ENCODE measurements at regions not wholly inside any gene's neighbourhood (a gene's known extent, or its start where the extent isn't known, plus 50 kb on each side); places are given as distances from the start of the nearest gene placed in this dataset.
A peak's percentile ranks its signal among the peaks of the same experiment; 100 is the strongest.

DNA sequence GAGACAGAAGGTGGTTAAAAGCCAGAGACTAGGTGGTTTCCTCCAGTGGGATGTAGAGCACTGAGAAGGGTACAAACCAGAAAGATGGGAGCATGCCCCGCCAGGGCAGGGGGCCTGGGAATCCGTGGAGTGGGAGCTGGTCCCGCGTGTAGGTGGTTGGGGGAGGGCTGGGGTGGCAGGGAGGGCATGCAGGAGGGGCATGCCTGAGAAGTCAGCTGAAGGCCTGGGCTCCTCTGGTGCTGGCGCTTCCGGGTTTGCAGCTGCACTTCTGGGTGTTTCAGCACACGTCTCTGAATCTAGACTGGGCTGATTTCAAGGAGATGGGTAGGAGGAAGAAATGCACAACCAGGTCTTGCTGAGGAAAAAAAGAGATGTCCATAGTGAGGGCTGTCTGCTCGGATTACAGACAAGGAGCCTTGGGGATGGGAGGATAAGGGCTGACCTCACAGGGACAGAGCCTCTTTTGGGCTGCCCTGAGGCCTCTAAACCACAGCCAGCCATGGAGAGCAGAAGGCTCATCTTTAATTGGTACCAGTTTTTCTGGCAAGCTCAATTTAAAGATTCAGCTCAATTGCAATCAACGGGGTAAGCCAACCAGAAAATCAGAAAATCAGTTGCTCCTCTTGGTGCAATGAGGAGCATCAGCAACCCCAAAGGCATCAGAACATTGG lies 151.9 kb downstream of the FAM43A start:
- DNase-seq = no peak

DNA sequence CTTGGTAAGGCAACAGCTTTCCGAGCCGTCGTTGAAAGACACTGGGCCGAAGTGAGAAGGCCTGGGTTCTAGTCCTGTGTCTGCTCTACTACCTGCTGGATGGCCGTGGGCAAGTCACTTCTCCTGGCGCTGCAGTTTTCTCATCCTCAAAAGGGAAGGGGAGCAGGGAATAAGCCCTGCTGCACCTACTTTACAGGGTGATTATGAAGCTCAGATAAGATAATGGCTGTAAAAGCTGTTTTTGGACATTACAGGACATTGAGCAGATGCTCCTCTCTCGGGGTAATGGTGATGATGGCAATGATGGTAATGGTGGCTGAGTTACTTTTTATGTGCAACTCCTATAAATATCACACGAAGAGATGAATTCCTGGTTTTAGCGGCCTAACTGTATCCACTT lies 152.6 kb downstream of the FAM43A start:
- DNase-seq = no peak

DNA sequence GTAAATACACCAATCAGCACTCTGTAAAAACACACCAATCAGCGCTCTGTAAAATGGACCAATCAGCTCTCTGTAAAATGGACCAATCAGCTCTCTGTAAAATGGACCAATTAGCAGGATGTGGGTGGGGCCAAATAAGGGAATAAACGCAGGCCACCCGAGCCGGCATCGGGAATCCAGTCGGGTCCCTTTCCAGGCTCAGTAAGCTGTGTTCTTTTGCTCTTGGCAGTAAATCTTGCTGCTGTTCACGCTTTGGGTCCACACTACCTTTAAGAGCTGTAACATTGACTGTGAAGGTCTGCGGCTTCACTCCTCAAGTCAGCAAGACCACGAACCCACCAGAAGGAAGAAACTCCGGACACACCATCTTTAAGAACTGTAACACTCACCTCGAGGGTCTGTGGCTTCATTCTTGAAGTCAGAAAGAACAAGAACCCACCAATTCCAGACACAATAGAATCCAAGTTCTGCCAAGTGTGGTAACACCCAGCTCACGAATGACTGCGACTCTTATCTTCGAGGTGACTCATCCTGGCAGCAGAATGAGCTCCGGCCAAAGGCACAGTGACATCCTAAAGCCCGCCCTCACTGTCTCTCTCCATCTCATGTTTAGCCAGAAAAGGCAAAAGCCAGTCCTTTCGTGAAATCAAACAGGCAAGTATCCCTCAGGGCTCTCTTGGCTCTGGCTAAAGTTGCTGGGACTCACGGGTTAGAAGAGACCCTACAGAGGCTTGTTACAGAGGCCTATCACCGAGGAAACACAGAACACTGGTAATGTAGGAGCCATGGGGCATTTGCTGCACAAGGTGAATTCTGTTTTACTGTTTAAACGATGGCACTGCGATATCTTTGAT lies 155.2 kb downstream of the FAM43A start:
- DNase-seq = no peak

DNA sequence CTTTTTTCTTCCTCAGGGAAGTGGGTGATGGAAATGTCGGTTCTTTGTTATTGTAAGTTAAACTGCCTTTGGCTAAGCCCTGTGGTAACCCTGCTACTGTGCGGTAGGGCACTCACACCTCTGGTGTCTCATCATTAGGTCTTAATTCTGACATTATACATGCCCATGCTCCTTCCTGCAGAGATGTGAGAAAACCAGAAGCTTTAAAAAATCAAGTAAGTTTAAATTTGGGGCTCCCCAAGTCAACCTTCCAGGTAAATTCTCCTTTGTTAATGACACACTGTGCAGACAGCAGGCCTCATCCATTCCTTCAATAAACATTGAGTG lies 155.8 kb downstream of the FAM43A start:
- no peak for DNase-seq

DNA sequence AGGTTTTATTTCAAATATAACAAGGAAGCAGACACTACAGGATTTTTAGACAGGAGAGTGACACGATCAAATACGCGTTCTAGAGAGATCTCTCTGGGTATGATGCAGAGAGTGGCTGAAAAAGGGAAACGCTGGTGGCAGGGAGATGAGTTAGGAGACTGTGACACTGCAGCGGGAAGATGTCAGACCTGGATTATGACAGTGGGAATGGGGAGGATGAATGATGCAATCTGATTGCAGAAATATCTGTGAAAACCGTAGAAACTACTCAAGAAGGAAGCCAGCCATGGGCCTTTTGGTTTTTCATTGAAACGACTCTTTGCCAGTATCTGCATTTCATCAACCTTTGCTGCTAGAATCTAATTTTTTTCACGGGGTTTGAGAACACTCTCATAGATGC lies 157.9 kb downstream of the FAM43A start:
- DNase-seq = no peak

DNA sequence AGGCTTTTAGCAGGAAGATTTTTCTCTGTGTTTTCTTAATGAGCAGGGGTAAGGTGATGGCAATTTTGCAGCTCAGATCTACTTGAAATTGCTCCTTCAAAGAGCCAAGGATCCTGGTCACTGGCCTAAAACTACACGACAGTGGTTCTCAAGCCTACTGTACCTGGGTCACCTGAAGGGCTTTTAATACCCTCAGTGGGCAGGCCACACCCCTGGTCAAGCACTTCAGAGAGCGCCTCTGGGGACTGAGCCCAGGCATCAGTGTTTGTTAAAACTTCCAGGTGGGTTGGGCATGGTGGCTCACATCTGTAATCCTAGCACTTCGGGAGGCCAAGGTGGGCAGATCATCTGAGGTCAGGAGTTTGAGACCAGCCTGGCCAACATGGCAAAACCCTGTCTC lies 158.4 kb downstream of the FAM43A start:
- no peak for DNase-seq

DNA sequence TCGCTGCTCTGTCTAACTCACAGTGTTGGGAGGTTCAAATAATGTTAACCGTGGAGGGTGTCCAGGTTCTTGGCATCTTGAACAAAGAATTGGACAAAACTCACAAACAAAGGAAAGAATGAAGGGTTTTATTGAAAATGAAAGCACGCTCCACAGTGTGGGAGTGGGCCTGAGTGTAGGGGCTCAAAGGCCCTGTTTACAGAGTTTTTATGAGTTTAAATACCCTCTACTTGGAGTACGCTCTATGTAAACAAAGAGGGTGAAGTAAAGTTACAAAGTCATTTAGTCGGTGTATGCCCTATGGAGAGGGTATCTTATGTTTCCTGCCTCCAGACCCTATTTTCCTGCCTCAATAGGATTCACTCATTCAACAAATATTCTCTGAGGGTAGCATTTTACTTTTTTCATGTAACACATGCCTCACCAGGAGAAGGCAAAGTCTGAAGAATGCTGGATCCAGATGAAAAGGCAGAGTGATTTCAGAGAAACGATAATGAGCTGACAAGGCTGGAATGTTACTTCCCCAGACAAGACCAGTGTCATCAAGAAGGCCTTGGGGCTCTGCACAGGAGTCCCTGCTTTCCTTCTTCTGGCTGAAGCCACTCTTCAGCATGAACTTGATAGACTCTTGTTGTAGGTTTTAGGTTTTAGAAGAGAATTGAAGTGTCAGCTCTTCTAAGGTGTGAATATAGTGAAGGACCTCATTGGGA lies 163.6 kb downstream of the FAM43A start:
- DNase-seq = no peak

DNA sequence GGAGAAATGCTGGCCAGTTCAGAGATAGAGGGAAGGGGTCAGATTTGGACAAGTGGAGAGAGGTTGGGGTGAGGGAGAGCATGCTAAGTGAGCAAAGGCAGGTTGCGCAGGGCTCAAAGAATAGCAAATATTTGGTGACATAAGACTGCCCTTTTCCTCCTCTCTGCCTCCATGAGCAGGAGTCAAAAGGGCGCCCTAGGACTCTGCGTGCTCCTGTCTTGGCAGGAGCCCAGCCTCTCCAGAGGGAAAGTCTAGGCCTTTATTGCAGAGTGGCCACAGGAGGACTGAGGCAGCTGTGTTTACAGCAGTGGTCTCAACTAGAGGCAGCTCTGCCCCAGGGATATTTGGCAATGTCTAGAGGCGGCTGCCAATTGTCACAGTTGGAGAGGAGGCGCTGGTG lies 165.6 kb downstream of the FAM43A start:
- no peak for DNase-seq

DNA sequence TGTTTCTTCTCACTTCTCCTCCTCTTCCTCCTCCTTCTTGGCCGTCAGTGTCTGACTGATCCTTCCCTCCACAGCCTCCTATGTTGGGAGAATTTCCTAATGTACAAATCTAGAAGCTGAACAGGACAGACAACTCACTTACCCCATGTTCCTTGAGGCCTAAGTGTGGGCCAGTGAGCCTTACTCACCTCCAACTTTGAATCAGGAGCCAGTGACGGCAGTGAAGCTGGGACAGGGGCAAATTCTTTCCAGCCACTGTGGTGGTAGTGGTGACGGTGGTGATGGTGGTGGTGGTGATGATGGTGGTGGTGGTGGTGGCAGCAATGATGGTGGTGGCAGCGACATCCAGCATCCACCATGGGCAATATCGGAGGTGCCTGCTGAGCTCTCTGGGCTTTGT lies 166.3 kb downstream of the FAM43A start:
- DNase-seq = no peak

DNA sequence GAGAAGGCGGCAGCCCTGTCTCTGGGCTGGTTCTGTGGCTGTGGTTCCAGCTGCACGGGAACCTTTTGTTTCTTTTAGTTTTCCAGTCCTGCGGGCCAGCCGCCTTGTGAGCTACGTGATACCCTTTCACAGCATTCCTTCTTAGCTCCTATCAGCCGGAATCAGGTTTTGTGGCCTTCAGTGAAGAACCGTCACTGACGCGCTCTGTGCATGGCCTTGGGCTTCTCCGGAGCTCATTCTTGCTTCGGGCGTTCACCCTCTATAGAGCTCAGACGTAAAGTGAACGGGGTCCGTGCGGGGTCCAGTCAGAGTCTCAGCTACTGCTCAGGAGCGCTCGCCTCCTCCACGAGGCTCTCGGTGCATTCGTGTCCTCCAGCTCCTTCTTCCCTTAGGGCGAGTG lies 166.7 kb downstream of the FAM43A start:
- no peak for DNase-seq

DNA sequence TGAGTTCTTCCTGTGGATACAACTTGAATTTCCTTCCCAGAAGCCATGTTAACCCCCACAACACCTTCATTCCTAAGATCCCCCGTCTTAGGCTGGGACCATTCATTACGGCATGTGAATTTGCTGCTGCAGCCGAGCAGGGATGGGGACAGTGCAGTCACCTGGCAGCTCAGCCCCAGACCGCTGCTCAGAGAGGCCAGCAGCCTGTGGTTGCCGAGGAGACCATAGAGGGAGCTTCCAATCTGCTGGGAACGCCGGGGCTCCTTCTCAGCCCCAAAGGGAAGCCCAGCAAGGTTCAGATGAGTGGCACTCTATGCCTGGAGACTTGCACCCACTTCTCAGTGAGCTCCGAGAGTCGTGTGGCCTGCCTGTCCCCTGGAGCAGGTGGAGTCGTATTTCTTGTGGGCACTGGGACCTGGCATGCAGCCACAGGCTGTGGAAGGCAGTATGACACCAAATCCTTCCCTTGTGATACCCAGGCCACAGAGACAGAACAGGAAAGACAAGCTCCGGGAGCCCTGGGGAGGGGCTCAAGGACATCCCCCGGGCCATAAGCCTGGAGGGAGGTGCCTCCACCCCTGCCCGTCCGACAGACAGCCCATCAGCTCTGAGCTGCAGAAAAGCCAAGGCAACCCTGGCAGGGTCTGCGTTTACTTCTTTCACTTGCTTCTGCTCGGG lies 167.3 kb downstream of the FAM43A start:
- DNase-seq = no peak

DNA sequence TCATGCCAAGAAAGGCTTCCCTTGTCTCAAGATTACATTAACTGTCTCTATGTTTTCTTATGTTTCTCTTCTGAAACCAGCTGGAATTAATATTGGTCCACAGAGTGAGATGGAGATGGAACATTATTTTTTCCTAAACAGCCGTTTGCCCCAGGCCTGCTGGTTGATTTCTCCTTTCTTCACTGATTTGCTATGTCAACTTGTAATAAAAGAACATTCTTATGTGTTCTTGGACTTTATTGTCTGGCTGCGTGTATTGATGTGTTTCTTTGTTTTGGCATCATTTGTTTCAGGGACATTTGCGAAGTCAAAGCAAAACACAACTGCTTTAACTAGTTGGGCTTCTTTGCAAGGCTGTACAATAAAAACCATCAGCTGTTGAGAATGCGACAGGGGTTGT lies 168.5 kb downstream of the FAM43A start:
- no peak for DNase-seq

DNA sequence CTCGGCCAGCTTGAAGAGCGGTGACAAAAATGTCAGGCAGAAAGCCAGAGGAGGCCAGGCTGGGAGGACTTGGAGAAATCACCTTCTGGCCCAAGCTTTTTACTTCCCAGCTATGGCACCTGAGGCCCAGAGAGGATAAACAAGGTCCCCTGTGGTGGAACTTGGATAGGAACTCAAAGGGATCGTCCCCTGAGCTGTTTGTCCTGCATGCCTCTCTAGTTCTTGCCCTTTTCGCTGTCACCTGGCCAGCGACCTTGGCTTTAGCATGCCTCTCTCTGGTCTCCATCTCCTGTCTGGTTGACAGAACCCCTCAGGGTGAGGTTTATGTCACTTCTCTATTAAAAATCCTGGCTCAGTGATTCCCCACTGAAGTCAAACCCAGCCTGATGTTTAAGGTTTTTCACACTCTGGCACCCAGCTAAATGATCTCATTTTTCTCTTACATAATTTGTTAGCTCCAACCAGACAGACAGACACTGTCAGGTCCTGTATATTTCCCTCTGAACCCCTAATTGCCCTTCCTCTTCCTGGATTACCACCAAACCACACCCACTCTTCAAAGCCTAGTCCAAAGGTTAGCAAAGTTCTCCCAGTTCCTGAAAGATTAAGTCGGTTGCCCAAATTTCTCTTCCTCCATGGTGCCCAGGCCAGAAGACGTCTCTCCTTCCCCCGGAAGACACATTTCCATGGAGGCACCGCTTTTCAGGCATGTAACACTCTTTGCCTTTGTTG lies 169.1 kb downstream of the FAM43A start:
- DNase-seq = no peak

DNA sequence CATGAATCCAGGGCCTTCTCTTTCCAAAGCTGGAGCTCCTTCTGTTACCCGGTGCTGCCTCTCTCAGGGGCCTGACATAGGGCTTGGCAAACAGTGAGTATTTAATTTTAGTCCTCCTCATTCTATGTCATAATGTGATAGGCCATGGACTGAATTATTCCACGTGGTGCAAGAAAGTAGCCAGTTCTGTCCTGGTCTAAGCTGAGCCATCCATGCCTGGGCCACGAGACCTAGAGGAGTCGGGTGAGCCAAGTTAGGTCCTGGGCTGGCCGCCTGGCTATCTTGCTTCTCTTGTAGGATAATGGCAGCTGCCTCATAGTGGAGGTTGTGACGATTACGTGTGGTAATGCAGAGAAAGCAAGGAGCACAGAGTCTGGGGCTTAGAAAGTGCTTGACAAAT lies 170.6 kb downstream of the FAM43A start:
- no peak for DNase-seq

DNA sequence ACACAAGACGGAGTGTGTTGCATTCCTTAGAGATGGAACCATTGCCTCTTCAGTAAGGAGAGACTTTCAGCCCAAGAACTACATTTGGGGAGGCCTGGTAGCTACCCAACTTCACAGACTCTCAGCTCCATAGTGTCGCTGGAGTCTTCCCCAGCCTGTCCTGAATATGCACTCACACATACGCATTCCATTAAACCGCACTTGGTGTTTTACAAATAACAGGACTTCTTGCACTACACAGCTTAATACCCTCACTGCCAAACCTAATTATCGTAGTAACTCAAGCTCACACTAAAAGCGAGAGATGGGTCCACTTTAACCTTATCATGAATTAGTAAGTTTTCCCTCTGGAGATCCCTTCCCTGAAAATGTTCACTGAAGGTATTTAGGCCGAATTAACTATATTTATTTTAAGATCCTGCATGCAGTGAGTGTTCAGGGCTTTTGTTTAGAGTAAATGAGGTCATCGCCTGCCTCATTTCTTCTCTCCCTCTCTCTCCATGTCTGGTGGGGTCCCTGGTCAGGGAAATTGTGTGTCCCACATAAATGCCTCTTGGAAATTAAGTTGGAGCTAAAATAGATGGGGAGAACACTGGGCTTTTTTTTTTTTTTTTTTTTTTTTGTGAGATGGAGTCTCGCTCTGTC lies 171.9 kb downstream of the FAM43A start:
- DNase-seq = no peak

DNA sequence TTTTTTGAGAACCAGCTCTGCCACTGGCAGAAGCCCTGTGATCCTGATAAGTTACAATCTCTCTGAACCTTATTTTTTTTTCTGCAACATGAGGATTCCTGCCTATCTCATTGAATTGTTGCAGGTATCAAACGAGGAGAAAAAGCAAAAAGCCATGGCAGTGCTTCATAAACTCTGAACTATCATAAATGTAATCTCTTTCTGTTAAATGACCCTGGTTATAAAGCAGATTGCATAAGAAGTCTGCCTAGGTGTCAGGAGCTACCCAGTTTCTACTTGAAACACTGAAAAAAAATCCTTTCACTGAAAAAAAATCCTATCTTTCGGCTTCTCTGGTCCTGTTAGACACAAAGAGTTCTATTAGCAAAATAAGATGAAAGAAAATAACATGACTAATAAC lies 172.7 kb downstream of the FAM43A start:
- no peak for DNase-seq

DNA sequence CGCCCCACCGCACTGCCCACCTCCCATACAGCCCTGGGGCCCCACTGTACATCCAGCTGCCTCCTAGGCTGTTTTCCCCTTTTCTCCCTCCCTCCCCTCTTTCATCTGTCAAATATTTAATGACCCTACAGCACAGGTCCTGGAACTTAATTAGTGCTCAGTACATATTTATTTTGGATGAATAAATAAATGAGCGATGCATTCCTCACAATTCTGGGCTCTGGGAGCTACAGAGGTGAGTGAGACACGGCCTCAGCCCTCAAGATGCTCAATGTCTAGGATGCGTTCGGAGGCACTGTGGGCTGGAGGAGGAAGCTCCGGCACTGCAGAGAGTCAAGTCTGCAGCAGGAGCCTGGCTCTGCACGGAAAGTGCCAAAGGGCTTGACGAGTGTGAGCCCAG lies 175.0 kb downstream of the FAM43A start:
- DNase-seq = no peak

DNA sequence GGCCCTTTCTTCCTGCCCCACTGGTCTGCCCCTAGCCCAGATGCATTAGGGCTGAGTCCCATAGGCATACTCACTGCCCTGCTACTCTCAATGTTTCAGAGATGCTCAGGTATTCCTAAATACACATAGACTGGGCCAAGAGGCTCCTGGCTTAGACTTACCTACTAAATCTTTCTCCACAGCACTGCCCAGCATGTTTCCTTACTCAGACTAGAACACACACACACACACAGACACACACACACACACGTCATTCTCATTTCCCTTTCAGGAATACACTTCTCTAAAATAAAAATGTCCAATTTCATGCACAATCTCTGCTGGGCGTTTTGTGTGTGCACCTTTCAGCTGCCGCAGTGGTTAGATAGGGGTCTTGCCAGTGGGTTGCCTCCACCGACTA lies 175.7 kb downstream of the FAM43A start:
- peak in 1 of 2 donors; percentile 29 for DNase-seq

DNA sequence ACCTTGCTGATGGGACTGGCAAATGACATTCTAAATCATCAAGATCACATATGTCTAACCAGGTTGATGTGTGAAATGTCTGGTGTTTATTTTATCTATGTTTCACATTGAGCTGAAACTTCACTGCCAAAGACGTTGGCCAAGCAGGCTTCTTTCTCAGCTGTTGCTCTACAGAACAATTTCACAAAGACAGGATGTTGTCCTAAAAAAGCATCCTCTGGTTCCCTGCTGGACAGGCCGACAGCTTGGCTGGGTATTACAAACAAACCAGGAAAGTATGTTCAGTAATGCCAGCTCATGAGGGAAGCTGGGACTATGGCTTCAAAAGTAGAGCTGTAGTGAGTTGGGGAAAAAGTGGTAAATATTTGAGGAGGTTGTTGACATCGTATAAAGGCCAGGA lies 179.4 kb downstream of the FAM43A start:
- DNase-seq = no peak

DNA sequence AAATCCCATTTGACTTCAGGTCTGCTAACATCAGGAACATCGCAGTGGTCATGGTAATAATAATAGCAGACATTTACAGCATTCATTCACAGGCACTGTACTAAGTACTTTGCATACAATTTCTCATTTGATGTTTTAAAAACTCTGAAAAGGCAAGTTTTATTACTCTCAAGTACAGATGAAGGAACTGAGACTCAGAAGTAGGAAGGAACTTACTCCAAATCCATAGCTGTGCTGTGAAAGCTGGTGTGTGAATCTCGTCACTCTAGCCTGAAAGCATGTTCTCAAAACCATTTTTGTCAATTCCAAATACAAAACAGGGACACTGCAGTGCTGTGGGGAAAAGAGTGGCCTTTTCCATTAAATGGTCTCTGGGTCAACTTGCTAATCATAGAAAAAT lies 179.9 kb downstream of the FAM43A start:
- no peak for DNase-seq

DNA sequence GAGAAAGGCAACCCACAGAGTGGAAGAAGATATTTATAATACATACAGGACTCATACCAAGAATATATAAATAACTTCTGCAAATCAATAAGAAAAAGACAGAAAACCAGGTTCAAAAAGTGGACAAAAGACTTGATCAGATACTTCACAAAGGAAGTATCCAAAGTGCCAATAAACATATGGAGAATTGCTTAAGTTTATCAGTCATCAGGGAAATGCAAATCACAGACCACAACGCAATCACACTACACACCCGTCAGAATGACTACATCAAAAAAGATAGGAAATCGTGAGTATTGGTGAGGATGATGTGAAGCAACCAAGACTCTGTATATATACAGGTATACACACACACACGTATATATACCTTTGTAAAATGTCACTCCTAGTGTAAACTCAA lies 180.6 kb downstream of the FAM43A start:
- no peak for DNase-seq

DNA sequence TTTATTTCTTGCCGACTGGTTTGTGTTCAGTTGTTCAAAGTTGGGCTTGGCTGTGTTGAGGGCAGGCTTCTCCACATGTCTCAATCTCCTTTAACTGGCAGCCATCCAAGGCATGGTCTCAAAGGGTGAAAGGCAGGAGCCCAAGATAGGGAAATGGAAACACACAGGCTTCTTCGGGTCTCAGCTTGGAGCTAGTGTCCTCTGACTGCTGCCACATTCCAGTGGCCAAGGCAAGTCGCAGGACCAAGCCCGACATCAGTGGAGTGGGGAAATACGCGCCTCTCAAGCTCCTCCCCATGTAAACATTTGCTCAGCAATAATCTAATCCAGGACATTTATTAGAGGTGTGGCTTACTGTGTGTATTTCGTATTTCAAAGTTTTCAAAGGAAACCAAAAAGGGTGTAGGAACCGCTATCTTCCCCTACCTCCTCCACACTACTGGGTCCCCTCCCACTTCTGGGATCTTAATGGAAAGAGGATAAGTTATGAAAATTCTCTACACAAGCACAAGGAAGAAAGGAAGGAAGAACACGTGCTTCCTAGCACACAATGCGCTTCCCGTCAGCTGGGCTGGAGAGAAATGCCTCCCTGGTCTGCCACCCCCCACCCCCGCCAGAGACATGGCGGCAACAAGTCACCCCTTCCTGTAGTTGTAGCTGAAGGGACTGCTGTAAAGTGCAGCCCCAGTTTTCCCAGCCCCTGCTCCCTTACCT lies 181.7 kb downstream of the FAM43A start:
- no peak for DNase-seq

Data from CD4-positive, alpha-beta T cell treated with Interleukin-4 for 1 hour (primary cell).